AG08395 (cell line): ENCODE measurements at regions not wholly inside any gene's neighbourhood (a gene's known extent, or its start where the extent isn't known, plus 50 kb on each side); places are given as distances from the start of the nearest gene placed in this dataset.
"Not testable (repeated sequence)": the region's sequence is repeated elsewhere in the genome, so short reads cannot be mapped to it uniquely, and the experiment has no call there.

Source experiments
- DNase-seq: peaks from one replicate; pipeline ENCODE4 v3.0.0; 2012; ENCODE audit warnings: mixed read lengths, low spot score

GRCh38 chr3:177710506-177710905 lies 513.2 kb upstream of the TBL1XR1 start:
- no peak for DNase-seq

- no peak for DNase-seq
Observed at GRCh38 chr3:177711637-177712036, 514.4 kb upstream of the TBL1XR1 start.

GRCh38 chr3:177713928-177714900 lies 516.9 kb upstream of the TBL1XR1 start:
- DNase-seq, result no peak

- DNase-seq, result no peak
Observed at GRCh38 chr3:177714945-177715344, 517.7 kb upstream of the TBL1XR1 start.

GRCh38 chr3:177715980-177716379 lies 518.7 kb upstream of the TBL1XR1 start:
- no peak for DNase-seq

- DNase-seq, result not testable (repeated sequence)
Observed at GRCh38 chr3:177720927-177721326, 523.6 kb upstream of the TBL1XR1 start.

GRCh38 chr3:177721864-177722785 lies 524.8 kb upstream of the TBL1XR1 start:
- DNase-seq, result no peak

GRCh38 chr3:177724020-177724638 lies 526.8 kb upstream of the TBL1XR1 start:
- DNase-seq, result no peak

- no peak for DNase-seq
Observed at GRCh38 chr3:177725165-177725564, 527.9 kb upstream of the TBL1XR1 start.

GRCh38 chr3:177726807-177727206 lies 529.5 kb upstream of the TBL1XR1 start:
- DNase-seq, result no peak

GRCh38 chr3:177729956-177730681 lies 532.8 kb upstream of the TBL1XR1 start:
- DNase-seq, result no peak

- no peak for DNase-seq
Observed at GRCh38 chr3:177730814-177731213, 533.5 kb upstream of the TBL1XR1 start.

- DNase-seq, result peak; percentile 20
Observed at GRCh38 chr3:177731644-177732268, 534.5 kb upstream of the TBL1XR1 start.

- DNase-seq, result no peak
Observed at GRCh38 chr3:177733233-177733632, 536.0 kb upstream of the TBL1XR1 start.

GRCh38 chr3:177733936-177734335 lies 536.7 kb upstream of the TBL1XR1 start:
- DNase-seq, result no peak

GRCh38 chr3:177735431-177735830 lies 538.1 kb upstream of the TBL1XR1 start:
- DNase-seq, result no peak

GRCh38 chr3:177739461-177739860 lies 542.2 kb upstream of the TBL1XR1 start:
- no peak for DNase-seq

GRCh38 chr3:177740254-177740653 lies 543.0 kb upstream of the TBL1XR1 start:
- DNase-seq, result no peak

GRCh38 chr3:177742273-177742672 lies 545.0 kb upstream of the TBL1XR1 start:
- no peak for DNase-seq

- no peak for DNase-seq
Observed at GRCh38 chr3:177743173-177743890, 546.0 kb upstream of the TBL1XR1 start.
